GM18870 (cell line): ENCODE measurements at regions not wholly inside any gene's neighbourhood (a gene's known extent, or its start where the extent isn't known, plus 50 kb on each side); places are given as distances from the start of the nearest gene placed in this dataset.

Experiments used
- ATAC-seq: cut with Tn5 transposase; IDR thresholded peaks from one replicate; pipeline ENCODE4 v1.9.1; 2021; ENCODE audit warnings: moderate library complexity; ENCODE audit not compliant: unreplicated experiment

DNA sequence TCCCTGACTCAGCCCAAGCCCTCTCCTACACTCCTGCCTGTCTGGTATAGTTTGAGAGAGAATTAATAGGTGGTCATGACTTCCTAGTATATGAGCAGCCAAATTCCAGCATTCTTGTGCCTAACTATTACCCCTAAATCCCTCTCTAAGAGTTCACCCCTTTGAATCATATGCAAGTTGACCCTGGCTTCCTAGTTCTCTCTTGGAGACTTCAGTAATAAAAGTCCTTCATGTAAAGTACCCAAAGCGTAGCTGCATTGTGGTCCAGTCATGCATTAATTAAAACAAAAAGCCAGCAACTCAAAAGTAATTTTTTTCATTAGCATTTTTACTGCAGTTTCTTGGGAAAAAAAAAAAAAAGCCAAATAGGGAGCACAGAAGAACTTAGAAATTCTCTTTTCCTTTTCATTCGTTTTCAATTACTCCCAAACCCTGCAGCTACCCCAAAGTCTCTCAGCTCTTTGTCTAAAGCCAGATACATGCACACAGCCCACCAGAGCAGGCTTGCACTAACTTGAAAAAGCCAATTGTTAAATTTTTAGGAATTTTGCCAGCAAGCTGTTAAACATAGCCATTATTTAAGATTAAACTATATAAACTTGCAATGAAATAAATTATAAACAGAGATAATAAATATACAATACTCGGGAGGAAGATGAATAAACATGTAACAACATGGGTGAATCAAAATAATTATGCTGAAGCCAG lies 50.1 kb upstream of the STT3B start:
- no peak for ATAC-seq
